Type B pancreatic cell (in vitro differentiated cells): ENCODE measurements at regions not wholly inside any gene's neighbourhood (a gene's known extent, or its start where the extent isn't known, plus 50 kb on each side); places are given as distances from the start of the nearest gene placed in this dataset.

Experiments
- DNase-seq: peaks from one replicate; pipeline ENCODE4 v3.0.0; 2021; ENCODE audit warnings: mixed read lengths; ENCODE audit not compliant: unreplicated experiment; ENCODE audit errors: extremely low spot score
- H3K27ac Mint-ChIP-seq: 2 replicates; pipeline ENCODE4 v1.8.0; 2021; ENCODE audit warnings: mild to moderate bottlenecking, mixed read lengths
- H3K27me3 Mint-ChIP-seq: 2 replicates; pipeline ENCODE4 v1.8.0; 2021; ENCODE audit warnings: mixed read lengths
- H3K36me3 Mint-ChIP-seq: 2 replicates; pipeline ENCODE4 v1.8.0; 2021; ENCODE audit warnings: mixed read lengths
- H3K4me1 Mint-ChIP-seq: one replicate; pipeline ENCODE4 v1.8.0; 2021; ENCODE audit warnings: mixed read lengths; ENCODE audit not compliant: unreplicated experiment
- H3K4me3 Mint-ChIP-seq: 2 replicates; pipeline ENCODE4 v1.8.0; 2021; ENCODE audit warnings: mild to moderate bottlenecking, mixed read lengths
- H3K9me3 Mint-ChIP-seq: 2 replicates; pipeline ENCODE4 v1.8.0; 2021; ENCODE audit warnings: mixed read lengths
- TF ChIP-seq, protein P1 (sequence below): fragments of 200-600 bp; sonication (generic); conservative IDR thresholded peaks from 2 replicates; pipeline ENCODE4 v1.5.0; 2021; ENCODE audit warnings: antibody characterized with exemption, mild to moderate bottlenecking

DNA sequence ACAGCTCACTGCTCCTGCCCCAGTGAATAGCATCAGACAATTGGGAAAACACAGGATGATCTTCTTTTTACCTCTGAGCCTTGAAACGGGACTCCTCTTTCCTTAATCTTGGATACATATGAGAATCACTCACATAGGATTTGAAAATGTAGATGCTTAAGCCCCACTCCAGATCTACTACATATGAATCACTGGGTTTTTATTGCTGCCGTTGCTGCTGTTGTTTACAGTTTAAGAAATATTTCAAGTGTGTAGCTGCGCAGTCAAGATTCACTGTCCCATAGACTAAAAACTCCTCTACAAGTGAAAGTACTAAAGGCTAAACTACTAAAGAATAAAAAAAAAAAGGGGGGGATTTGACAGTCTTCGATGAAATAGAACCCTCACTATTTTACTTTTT is 765.9 kb downstream of the NTRK3 start:
- Mint-ChIP-seq H3K36me3 (no peaks in the 10 kb centered on the region), H3K27me3 (peaks cover 15% of the 10 kb centered on the region), H3K4me3 (no peak overlapping the region), H3K9me3 (peaks cover 5% of the 10 kb centered on the region), H3K27ac (no peak overlapping the region), H3K4me1 (no peaks in the 10 kb centered on the region)
- no peak for DNase-seq
- TF ChIP-seq, protein P1, sequence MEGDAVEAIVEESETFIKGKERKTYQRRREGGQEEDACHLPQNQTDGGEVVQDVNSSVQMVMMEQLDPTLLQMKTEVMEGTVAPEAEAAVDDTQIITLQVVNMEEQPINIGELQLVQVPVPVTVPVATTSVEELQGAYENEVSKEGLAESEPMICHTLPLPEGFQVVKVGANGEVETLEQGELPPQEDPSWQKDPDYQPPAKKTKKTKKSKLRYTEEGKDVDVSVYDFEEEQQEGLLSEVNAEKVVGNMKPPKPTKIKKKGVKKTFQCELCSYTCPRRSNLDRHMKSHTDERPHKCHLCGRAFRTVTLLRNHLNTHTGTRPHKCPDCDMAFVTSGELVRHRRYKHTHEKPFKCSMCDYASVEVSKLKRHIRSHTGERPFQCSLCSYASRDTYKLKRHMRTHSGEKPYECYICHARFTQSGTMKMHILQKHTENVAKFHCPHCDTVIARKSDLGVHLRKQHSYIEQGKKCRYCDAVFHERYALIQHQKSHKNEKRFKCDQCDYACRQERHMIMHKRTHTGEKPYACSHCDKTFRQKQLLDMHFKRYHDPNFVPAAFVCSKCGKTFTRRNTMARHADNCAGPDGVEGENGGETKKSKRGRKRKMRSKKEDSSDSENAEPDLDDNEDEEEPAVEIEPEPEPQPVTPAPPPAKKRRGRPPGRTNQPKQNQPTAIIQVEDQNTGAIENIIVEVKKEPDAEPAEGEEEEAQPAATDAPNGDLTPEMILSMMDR = no peak

DNA sequence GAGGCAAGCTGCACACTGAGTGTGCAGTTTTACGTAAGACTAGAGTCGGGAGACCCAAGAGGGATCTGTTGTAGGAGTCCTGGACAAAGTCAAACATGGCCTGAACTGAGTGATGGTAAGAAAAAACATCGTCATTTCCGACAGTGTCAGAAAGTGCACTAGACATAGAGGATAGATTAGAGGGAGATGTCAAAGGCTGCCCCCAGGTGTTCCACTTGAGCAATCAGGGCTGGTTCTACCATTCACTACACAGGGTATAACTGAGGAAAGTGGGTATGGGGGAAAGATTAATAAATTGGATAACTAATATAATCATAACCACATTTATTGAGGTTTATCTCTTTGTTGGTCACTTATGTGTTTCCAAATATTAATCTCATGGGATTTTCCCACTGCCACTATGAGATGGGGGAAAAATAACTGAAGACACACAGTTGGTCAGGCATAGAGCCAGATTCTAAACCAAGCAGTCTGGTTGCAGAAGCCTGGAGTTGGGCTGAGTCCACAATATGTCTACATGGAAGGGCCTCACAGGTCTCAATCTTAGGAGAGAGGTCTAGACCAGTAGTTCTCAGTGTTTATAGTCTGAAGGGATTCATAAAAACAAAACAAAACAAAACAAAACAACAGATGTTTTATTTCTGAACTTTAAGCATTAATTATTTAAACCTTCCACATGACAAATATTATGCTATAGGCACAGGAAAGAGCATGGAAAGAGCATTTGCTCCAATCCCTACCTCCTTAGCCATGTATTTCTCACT is 766.5 kb downstream of the NTRK3 start:
- H3K4me3 Mint-ChIP-seq = no peak overlapping the region
- no peaks in the 10 kb centered on the region for H3K9me3 Mint-ChIP-seq
- no peak for DNase-seq
- no peaks in the 10 kb centered on the region for H3K36me3 Mint-ChIP-seq
- no peak overlapping the region for H3K27ac Mint-ChIP-seq
- H3K4me1 Mint-ChIP-seq = no peaks in the 10 kb centered on the region
- peaks cover 12% of the 10 kb centered on the region for H3K27me3 Mint-ChIP-seq
- TF ChIP-seq, protein P1 = no peak

DNA sequence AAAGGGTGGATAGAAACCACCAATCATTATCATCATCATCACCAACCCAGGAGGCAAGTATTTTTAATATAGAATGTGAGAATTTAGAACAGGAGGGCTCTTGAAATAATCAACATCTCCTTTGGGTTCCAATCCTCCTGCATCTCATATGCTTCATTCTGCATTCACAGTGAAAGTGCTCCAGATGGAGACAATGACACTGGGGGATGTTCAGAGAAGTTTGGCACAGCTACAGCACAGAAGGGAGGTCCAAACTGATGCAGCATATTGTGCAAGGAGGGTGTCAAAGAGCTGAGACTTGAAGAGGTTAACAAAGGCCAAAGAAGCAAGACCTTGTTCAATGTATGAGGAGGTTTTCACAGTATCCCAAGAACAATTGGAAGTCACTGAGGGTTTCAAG is 767.1 kb downstream of the NTRK3 start:
- Mint-ChIP-seq H3K27me3 (peaks cover 12% of the 10 kb centered on the region), H3K4me3 (no peak overlapping the region), H3K9me3 (no peaks in the 10 kb centered on the region), H3K4me1 (no peaks in the 10 kb centered on the region), H3K27ac (no peak overlapping the region), H3K36me3 (no peaks in the 10 kb centered on the region)
- DNase-seq = no peak
- TF ChIP-seq, protein P1 = no peak

DNA sequence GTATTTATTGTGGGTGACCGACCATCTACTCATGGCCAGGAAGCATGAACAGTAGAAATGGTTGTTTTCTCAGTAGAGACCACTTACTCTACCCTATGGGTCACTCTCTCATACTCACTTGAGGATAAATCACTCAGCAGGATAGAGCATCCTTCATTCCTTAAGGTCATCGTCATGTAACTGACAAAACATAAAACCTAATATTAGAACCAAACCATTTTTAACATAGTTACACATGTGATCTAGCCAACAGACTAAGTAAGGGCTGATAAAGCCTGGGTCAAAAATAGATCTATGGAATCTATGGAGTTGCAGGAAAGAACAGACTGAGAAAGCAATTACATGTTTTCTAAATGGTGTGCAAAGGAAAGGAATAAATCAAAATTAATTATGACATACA is 769.1 kb downstream of the NTRK3 start:
- peaks cover 16% of the 10 kb centered on the region for H3K27me3 Mint-ChIP-seq
- H3K4me3 Mint-ChIP-seq = no peak overlapping the region
- no peak for DNase-seq
- TF ChIP-seq, protein P1 = no peak
- no peaks in the 10 kb centered on the region for H3K36me3 Mint-ChIP-seq
- H3K9me3 Mint-ChIP-seq = peaks cover 5% of the 10 kb centered on the region
- no peaks in the 10 kb centered on the region for H3K4me1 Mint-ChIP-seq
- H3K27ac Mint-ChIP-seq = no peak overlapping the region

DNA sequence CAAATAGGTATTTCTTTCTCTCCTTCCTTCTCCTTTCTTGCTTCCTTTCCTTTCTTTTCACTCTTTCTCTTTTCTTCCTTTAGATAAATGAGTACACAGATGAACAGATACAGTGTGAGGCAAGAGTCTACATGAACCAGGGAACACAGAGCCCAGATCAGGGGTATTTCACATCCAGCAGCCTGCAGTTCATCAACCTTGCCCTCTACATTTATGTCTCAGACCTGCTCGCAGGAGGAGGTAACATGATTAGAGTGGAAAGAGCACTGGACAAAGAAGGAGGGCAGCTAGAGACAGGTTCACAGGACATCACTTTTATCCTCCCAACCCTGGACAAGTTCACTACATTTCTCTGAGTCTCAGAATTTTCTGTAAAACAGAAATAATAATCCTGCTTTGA is 773.1 kb downstream of the NTRK3 start:
- peaks cover 5% of the 10 kb centered on the region for H3K9me3 Mint-ChIP-seq
- H3K27me3 Mint-ChIP-seq = peaks cover 4% of the 10 kb centered on the region
- no peaks in the 10 kb centered on the region for H3K4me1 Mint-ChIP-seq
- H3K27ac Mint-ChIP-seq = no peak overlapping the region
- H3K36me3 Mint-ChIP-seq = no peaks in the 10 kb centered on the region
- TF ChIP-seq, protein P1 = no peak
- H3K4me3 Mint-ChIP-seq = no peak overlapping the region
- no peak for DNase-seq
